ENCODE measurements at regions not wholly inside any gene's neighbourhood (a gene's known extent, or its start where the extent isn't known, plus 50 kb on each side); places are given as distances from the start of the nearest gene placed in this dataset. TPM values are rescaled to one million over a fixed set of nuclear protein-coding genes. Genes with fewer than 3 reads are reported as not detected.

- no peak for TF ChIP-seq ZNF589 (CRISPR knock-in tag; IDR thresholded peaks at IDR 0.05; ENCODE audit: low read depth)
- no peak for TF ChIP-seq CBX2 (IDR thresholded peaks at IDR 0.05; ENCODE audit: insufficient read depth, low read length, poor library complexity, severe bottlenecking)
- TF ChIP-seq BCLAF1 (IDR thresholded peaks at IDR 0.05; ENCODE audit: borderline replicate concordance in 1 of 2, control insufficient read depth in 1 of 2, low read depth in 2 of 2, low read length in 1 of 2), result no peak
Measured at GRCh38 chr5:156274453-156274852, 52.5 kb upstream of the SGCD start (continued).

Small RNA genes lying in the stretch of these regions (small RNA-seq; reads per million reads assigned to genes)
- gene RNA5SP199, result not detected
